ENCODE measurements at regions not wholly inside any gene's neighbourhood (a gene's known extent, or its start where the extent isn't known, plus 50 kb on each side); places are given as distances from the start of the nearest gene placed in this dataset.
A peak's percentile ranks its signal among the peaks of the same experiment; 100 is the strongest.
"Not testable (repeated sequence)": the region's sequence is repeated elsewhere in the genome, so short reads cannot be mapped to it uniquely, and the experiment has no call there.

DNA sequence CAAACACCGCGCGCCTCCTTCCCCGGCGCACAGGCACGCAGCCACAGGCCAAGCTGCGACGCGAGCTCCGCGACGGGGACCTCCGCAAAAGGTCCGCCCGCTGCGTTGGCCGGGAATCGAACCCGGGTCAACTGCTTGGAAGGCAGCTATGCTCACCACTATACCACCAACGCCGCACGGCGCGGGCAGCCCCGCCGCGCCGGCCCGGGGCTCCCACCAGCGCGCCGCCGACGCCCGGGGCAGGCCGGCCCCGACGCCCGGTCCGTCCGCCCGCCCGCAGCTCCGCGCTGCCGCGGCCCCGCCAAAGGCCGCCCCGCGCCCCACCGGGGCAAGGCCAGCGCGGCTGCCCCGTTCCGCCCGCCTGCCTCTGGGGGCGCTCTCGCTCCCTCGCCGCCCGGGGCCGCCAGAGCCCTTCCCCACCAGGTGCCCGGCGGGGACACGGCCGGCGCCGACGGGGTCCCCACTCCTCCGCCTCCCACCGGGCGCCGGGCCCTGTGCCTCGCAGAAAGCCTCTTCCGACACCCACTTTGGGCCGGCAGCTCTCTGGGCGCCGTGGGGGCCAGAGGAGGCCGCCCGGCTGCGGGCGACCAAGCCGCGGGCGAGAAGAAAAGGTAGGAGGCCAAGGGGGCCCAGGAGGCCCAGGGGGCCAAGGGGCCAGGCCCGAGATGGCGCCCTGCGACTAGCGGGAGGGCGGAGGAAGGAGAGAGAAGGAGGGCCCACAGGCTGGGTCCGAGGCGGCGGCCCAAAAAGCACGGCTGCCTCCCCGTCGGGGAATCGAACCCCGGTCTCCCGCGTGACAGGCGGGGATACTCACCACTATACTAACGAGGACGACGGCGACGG is 50.2 kb upstream of the FCGR2A start:
- not testable (repeated sequence) for DNase-seq (ENCODE audit: low read depth)

DNA sequence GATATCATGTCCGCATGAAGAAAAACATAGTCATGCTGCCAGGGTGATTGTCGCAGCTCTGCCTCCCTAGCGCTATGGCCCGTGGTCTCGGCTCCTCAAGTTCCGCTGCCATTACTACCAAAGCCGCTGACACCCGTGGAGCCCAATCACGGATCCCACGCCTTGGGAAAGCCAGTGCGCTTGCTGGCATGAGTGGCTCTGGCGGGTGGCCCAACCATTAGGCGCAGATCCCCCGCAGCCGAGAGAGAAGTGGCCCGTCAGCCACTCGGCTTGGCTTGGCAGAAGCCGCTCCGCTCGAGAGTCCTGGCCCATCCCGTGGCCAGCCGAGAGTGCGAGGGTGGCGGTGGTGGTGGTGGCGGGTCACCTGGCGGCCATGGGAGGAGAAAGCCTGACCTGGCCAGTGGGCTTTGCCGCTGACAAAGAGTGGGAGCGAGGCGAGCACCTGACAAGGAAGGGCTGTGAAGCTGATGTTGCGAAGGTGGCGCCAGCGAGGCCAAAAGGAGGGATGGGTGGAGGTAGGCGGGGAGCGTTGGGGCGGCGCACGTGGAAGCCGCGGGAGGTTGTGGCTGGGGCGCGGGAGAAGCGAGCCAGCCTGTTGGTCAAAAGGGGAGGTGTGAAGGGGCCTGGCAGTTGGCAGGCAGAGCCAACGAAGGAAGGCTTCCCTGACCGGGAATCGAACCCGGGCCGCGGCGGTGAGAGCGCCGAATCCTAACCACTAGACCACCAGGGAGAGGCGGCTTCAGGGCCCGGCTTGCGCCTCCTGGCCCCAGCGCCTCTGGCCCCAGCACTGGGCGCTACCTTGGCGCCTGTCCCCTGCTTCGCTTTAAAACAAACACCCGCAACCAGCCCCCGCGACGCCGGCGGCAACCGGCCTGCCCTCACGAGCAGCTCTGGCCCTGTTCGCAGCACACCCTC is 51.0 kb upstream of the FCGR2A start:
- not testable (repeated sequence) for DNase-seq (ENCODE audit: low read depth)

DNA sequence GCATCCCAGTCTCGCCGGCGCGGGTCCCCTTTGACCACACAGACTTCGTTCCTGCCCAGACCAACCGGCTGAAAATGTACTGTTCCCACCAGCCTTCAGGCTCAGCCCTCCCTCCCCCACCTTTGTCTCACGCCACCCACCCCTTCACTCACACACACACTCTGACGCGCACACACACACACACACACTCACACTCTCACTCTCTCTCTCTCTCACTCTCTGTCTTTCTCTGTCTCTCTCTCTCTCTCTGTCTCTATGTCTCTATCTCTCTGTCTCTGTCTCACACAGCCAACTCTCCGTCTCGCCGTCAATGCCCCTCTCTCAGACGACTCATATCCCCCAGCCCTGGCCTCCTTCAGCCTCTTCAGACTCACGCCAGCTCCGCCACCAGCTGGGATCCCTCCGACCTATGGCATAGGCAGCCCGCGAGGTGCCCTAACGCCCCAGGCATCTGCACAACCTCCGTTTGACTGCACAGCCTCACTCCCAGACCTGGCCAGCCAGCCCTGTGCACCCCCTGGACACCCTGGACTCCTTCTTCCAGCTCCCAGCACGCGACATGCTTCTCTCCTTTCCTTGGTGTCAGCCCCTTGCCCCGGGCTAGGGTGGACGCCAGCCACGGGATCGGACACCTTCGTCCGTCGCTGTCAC is 53.4 kb upstream of the FCGR2A start:
- DNase-seq (ENCODE audit: low read depth), result not testable (repeated sequence)

DNA sequence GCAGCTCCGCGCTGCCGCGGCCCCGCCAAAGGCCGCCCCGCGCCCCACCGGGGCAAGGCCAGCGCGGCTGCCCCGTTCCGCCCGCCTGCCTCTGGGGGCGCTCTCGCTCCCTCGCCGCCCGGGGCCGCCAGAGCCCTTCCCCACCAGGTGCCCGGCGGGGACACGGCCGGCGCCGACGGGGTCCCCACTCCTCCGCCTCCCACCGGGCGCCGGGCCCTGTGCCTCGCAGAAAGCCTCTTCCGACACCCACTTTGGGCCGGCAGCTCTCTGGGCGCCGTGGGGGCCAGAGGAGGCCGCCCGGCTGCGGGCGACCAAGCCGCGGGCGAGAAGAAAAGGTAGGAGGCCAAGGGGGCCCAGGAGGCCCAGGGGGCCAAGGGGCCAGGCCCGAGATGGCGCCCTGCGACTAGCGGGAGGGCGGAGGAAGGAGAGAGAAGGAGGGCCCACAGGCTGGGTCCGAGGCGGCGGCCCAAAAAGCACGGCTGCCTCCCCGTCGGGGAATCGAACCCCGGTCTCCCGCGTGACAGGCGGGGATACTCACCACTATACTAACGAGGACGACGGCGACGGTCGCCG is 57.4 kb upstream of the FCGR2A start:
- not testable (repeated sequence) for DNase-seq (ENCODE audit: low read depth)

DNA sequence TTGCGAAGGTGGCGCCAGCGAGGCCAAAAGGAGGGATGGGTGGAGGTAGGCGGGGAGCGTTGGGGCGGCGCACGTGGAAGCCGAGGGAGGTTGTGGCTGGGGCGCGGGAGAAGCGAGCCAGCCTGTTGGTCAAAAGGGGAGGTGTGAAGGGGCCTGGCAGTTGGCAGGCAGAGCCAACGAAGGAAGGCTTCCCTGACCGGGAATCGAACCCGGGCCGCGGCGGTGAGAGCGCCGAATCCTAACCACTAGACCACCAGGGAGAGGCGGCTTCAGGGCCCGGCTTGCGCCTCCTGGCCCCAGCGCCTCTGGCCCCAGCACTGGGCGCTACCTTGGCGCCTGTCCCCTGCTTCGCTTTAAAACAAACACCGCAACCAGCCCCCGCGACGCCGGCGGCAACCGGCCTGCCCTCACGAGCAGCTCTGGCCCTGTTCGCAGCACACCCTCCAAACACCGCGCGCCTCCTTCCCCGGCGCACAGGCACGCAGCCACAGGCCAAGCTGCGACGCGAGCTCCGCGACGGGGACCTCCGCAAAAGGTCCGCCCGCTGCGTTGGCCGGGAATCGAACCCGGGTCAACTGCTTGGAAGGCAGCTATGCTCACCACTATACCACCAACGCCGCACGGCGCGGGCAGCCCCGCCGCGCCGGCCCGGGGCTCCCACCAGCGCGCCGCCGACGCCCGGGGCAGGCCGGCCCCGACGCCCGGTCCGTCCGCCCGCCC is 58.1 kb upstream of the FCGR2A start:
- not testable (repeated sequence) for DNase-seq (ENCODE audit: low read depth)

DNA sequence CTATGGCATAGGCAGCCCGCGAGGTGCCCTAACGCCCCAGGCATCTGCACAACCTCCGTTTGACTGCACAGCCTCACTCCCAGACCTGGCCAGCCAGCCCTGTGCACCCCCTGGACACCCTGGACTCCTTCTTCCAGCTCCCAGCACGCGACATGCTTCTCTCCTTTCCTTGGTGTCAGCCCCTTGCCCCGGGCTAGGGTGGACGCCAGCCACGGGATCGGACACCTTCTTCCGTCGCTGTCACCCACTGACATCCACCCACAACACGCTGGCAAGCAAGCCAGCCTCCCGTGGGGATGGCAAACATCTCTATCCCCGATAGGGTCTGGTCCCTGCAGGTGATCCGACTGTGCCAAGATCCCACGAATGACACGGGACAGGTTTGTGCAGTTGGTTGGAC is 60.5 kb upstream of the FCGR2A start:
- DNase-seq (ENCODE audit: low read depth), result not testable (repeated sequence)

DNA sequence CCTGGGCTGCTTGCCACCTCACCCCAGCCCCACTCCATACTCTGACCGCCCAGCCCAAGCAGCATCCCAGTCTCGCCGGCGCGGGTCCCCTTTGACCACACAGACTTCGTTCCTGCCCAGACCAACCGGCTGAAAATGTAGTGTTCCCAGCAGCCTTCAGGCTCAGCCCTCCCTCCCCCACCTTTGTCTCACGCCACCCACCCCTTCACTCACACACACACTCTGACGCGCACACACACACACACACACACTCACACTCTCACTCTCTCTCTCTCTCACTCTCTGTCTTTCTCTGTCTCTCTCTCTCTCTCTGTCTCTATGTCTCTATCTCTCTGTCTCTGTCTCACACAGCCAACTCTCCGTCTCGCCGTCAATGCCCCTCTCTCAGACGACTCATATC is 61.0 kb upstream of the FCGR2A start:
- not testable (repeated sequence) for DNase-seq (ENCODE audit: low read depth)

DNA sequence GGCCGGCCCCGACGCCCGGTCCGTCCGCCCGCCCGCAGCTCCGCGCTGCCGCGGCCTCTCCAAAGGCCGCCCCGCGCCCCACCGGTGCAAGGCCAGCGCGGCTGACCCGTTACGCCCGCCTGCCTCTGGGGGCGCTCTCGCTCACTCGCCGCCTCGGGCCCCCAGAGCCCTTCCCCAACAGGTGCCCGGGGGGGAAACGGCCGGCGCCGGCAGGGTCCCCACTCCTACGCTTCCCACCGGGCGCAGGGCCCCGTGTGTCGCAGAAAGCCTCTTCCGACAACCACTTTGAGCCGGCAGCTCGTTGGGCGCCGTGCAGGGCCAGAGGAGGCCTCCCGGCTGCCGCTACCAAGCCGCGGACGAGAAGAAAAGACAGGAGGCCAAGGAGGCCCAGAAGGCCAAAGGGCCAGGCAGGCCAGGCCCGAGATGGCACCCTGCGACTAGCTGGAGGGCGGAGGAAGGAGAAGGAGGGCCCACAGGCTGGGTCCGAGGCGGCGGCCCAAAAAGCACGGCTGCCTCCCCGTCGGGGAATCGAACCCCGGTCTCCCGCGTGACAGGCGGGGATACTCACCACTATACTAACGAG is 64.9 kb upstream of the FCGR2A start:
- DNase-seq (ENCODE audit: low read depth), result peak; percentile 38

DNA sequence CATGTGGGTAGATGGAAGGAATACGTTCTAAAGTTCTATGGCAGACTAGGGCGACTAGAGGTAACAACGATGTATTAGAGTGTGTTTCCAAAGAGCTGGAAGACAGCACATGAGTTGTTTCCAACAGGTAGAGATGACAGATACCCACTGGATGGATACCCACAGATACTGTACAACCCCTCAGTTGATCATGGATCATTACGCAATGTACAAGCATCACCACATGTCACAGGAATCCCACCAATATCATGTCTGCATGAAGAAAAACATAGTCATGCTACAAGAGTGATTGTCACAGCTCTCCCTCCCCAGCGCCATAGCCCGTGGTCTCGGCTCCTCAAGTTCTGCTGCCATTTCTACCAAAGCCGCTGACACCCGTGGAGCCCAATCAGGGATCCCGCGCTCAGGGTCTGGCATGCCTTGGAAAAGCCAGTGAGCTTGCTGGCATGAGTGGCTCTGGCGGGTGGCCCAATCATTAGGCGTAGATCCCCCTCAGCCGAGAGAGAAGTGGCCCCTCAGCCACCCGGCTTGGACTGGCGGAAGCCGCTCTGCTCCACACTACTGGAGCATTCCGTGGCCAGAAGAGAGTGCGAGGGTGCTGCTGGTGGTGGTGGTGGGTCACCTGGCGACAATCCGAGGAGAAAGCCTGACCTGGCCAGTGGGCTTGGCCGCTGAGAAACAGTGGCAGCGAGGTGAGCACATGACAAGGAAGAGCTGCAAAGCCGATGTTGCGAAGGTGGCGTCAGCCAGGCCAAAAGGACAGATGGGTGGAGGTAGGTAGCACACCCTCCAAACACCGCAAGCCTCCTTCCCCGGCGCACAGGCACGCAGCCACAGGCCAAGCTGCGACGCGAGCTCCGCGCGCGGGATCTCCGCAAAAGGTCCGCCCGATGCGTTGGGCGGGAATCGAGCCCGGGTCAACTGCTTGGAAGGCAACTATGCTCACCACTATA is 65.7 kb upstream of the FCGR2A start:
- peak; percentile 29 for DNase-seq (ENCODE audit: low read depth)

DNA sequence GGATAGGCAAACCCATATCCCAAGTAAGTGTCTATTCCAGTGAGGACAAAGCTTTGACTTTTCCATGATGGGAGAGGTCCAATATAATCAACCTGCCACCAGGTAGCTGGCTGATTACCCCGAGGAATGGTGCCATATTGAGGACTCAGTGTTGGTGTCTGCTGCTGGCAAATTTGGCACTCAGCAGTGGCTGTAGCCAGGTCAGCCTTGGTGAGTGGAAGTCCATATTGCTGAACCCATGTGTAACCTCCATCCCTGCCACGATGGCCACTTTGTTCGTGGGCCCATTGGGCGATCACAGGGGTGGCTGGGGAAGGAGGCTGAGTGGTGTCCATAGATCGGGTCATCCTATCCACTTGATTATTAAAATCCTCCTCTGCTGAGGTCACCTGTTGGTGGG is 65.5 kb upstream of the CFAP126 start:
- DNase-seq (ENCODE audit: low read depth), result not testable (repeated sequence)

DNA sequence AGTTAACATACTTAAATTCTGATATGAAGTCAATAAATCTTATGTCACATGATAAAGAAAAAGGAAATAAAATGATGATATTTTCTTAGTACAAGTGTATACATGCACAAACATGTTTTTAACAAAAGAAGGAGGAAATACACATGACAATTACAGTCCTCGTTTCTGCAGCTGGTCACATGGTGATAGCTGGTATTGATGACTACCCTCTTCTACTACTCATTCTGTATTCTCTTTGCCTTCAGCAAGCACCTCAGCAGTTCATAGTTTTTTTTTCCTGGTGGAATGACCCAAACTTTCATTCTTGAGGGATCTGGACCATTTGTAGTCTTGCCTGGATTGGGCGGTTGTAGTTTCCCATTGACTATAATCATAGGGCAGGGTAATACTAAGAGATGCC is 64.4 kb upstream of the CFAP126 start:
- no peak for DNase-seq (ENCODE audit: low read depth)

DNA sequence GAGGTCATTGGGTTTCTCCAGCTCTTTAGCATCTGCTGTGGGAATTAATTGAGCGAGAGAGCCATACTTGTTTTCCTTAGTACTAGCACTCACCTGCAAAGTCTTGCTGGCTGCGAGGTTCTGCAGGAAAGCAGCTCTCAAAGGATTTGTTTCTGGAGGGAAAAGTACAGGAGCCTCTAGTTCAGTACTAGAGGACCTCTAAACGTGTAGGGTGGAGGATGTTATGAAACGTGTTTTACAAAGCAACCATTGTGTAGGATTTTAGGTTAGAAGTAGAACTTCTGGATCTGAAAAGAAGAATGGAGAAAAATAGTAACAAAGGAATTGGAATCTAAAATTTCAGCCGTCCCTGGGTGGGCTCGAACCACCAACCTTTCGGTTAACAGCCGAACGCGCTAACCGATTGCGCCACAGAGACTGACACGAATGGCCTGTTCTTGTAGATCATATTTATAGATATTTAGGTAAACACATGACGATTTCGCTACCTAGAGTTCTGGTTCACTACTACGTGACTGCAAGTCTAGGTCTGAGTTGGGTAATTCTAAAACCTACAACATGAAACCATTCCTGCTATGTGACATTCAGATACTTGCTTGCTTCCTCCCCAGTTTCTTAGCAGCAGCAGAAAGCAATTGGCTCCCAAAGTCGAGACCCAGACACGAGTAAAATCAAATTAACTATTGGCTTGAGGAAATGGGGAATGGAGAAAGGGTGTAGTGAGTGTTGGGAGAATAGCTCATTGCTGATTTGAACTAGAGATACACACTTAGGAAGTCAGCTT is 60.2 kb upstream of the CFAP126 start:
- peak; percentile 58 for DNase-seq (ENCODE audit: low read depth)

DNA sequence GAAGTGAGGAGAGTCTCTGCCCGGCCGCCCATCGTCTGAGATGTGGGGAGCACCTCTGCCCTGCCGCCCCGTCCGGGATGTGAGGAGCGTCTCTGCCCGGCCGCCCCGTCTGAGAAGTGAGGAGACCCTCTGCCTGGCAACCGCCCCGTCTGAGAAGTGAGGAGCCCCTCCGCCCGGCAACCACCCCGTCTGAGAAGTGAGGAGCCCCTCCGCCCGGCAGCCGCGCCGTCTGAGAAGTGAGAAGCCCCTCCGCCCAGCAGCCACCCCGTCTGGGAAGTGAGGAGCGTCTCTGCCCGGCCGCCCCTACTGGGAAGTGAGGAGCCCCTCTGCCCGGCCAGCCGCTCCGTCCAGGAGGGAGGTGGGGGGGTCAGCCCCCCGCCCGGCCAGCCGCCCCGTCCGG is 55.2 kb upstream of the CFAP126 start:
- not testable (repeated sequence) for DNase-seq (ENCODE audit: low read depth)

DNA sequence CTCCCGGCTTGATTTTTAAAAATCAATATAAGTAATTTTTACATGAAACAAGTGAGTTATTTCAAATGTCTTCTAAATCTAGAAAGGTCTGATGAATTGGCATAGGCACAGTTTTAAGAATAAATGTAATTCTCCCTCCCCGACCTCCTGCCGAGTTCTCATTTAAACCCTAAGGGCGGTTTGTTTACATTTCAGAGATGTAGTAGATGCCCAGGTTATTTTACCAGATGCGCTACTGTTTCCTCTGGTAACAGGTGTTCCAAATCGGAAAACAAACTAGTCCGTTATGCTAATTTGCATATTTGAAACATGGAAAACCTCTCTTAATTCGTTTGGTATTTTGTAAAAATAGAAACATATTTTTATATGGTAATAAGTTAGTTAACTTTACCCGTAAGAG is 53.8 kb upstream of the CFAP126 start:
- no peak for DNase-seq (ENCODE audit: low read depth)

DNA sequence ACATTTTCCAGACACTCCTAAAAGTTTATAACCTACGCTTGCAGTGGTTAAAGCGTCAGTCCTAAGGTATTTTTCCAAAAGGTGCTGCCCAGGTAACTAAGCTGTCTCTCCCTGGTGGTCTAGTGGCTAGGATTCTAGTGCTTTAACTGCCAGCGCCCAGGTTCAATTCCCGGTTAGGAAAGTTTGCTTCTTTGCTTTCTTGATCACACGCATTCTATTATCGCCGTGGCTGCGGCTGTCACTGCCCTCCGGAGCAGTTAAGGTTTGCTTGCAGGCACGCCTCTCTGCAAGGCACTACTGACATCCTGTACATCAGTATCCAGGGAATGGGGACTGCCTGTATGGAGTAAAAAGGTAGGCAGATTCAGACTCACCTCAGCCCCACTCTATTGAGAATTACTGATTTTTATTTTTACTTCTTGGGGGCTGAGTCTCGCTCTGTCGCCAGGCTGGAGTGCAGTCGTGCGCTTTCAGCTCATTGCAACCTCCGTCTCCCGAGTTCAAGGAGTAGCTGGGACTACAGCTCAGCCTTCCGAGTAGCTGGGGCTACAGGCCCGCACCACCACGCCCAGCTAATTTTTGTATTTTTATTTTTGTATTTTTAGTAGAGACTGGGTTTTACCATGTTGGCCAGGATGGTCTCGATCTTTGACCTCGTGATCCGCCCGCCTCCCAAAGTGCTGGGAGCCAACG is 53.2 kb upstream of the CFAP126 start:
- no peak for DNase-seq (ENCODE audit: low read depth)

DNA sequence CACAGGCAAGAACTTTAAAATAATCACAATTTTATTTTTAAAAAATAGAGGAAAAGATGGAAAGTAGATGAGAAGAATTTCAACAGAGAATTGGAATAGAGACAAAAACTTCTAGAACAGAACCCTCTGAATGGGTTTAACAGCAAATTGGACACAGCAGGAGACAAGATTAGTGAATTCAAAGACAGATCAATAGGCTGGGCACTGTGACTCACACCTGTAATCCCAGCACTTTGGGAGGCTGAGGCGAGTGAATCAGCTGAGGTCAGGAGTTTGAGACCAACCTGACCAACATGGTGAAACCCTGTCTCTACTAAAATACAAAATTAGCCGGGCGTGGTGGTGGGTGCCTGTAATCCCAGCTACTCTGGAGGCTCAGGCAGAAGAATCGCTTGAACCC is 49.9 kb upstream of the CFAP126 start:
- DNase-seq (ENCODE audit: low read depth), result not testable (repeated sequence)
